GM12878 (cell line): ENCODE measurements at regions not wholly inside any gene's neighbourhood (a gene's known extent, or its start where the extent isn't known, plus 50 kb on each side); places are given as distances from the start of the nearest gene placed in this dataset.

Source experiments
- ATAC-seq: fragments of 200-7000 bp; cut with Tn5 transposase; 3 replicates; pipeline ENCODE4 v1.9.1; 2020; ENCODE audit warnings: mild to moderate bottlenecking, moderate library complexity
- BruUV-seq: library from RNA; stranded (reverse); fragments of 400-500 nt; replicated peaks from 2 replicates; lab custom pipeline; 2021; lab: Mats Ljungman, UMichigan
- CTCF ChIA-PET: fragments of 300-600 bp; sonication (Branson Sonifier 250); formaldehyde crosslinking; extraction: SDS; loops from one replicate; lab custom pipeline; 2021; ENCODE audit warnings: inconsistent platforms; lab: Yijun Ruan, JAX
- POLR2A ChIA-PET: fragments of 350-600 bp; formaldehyde crosslinking; extraction: SDS; loops from one replicate; lab custom pipeline; 2021; ENCODE audit warnings: inconsistent platforms; lab: Charles Lee
- RAD21 ChIA-PET: fragments of 300-600 bp; sonication (Branson Sonifier 250); formaldehyde crosslinking; loops from one replicate; lab custom pipeline; 2023; ENCODE audit warnings: antibody characterized with exemption; ENCODE audit not compliant: unreplicated experiment; lab: Charles Lee
- SMC1A ChIA-PET: fragments of 300-600 bp; sonication (Branson Sonifier 250); formaldehyde crosslinking; loops from one replicate; lab custom pipeline; 2023; ENCODE audit not compliant: unreplicated experiment, uncharacterized antibody; lab: Charles Lee
- DNase-seq: peaks from one replicate; pipeline ENCODE4 v3.0.0-alpha.2; 2011; ENCODE audit warnings: low read depth, low spot score
- FAIRE-seq: peaks from 3 replicates; lab custom pipeline; 2011; peaks lifted over from hg19 to GRCh38; lab: Jason Lieb, UNC
- H2AFZ ChIP-seq: 2 replicates; pipeline ENCODE4 v1.6.0; 2011; ENCODE audit warnings: low read depth, low read length, control low read depth; ENCODE audit not compliant: control insufficient read depth
- H3K27ac ChIP-seq: 2 replicates; pipeline ENCODE4 v1.5.1; 2011; ENCODE audit warnings: control low read depth; ENCODE audit not compliant: control insufficient read depth, insufficient read depth
- H3K27me3 ChIP-seq, 2 experiments: replicated peaks in 1 of 2; 2 replicates each; pipeline versions ENCODE4 v1.6.0 to v1.6.1; 2011; ENCODE audit warnings: low read length in 1 of 2; ENCODE audit not compliant: control insufficient read depth in 2 of 2, insufficient read depth in 2 of 2
- H3K36me3 ChIP-seq, 2 experiments: 2 replicates each; pipeline ENCODE4 v1.5.1; 2011; ENCODE audit warnings: low read length in 1 of 2; ENCODE audit not compliant: control insufficient read depth in 2 of 2, insufficient read depth in 2 of 2
- H3K4me1 ChIP-seq: 2 replicates; pipeline ENCODE4 v1.6.1; 2011; ENCODE audit warnings: mild to moderate bottlenecking, low read length, moderate library complexity, mixed read lengths; ENCODE audit not compliant: control insufficient read depth, insufficient read depth
- H3K4me2 ChIP-seq: 2 replicates; pipeline ENCODE4 v1.6.0; 2011; ENCODE audit warnings: control low read depth; ENCODE audit not compliant: control insufficient read depth, insufficient read depth
- H3K4me3 ChIP-seq: fragments of 200-600 bp; sonication (generic); 2 replicates; pipeline ENCODE4 v1.5.1; 2016
- H3K79me2 ChIP-seq: 2 replicates; pipeline ENCODE4 v1.6.0; 2011; ENCODE audit warnings: low read length; ENCODE audit not compliant: control insufficient read depth, insufficient read depth
- H3K9ac ChIP-seq: 2 replicates; pipeline ENCODE4 v1.8.0; 2011; ENCODE audit warnings: low read length, control low read depth, mixed read lengths; ENCODE audit not compliant: control insufficient read depth, insufficient read depth
- H3K9me3 ChIP-seq: replicated peaks from 3 replicates; pipeline ENCODE4 v1.5.1; 2011; ENCODE audit warnings: mild to moderate bottlenecking, low read length; ENCODE audit not compliant: control insufficient read depth, insufficient read depth
- H4K20me1 ChIP-seq: 2 replicates; pipeline ENCODE4 v1.6.0; 2011; ENCODE audit not compliant: control insufficient read depth, insufficient read depth
- BCL11A ChIP-seq: IDR thresholded peaks from 2 replicates; pipeline ENCODE4 v1.6.1; 2011; ENCODE audit warnings: low read depth, low read length
- BMI1 ChIP-seq: fragments of 450-650 bp; IDR thresholded peaks from 2 replicates; pipeline ENCODE4 v1.6.1; 2016; ENCODE audit warnings: mild to moderate bottlenecking, moderate library complexity, borderline replicate concordance
- EGR1 ChIP-seq, 2 experiments: IDR thresholded peaks; 1 replicate in 1 of 2; 2 replicates in 1 of 2; pipeline ENCODE4 v1.6.1; 2011 to 2012; ENCODE audit warnings: low read depth in 2 of 2, low read length in 2 of 2, borderline replicate concordance in 1 of 2, mild to moderate bottlenecking in 1 of 2, moderate library complexity in 1 of 2
- EZH2 ChIP-seq: IDR thresholded peaks from 2 replicates; pipeline ENCODE4 v1.6.1; 2012; ENCODE audit warnings: low read depth, mild to moderate bottlenecking, control low read depth, inconsistent platforms, low read length, borderline replicate concordance; ENCODE audit not compliant: control insufficient read depth
- FOS ChIP-seq: IDR thresholded peaks from 3 replicates; pipeline ENCODE4 v1.6.1; 2011; ENCODE audit warnings: borderline replicate concordance; ENCODE audit not compliant: insufficient read length; ENCODE audit errors: extremely low read depth
- FOXM1 ChIP-seq: IDR thresholded peaks from 2 replicates; pipeline ENCODE4 v1.6.1; 2012; ENCODE audit warnings: low read depth, mild to moderate bottlenecking, inconsistent platforms, low read length, moderate library complexity
- HCFC1 ChIP-seq: fragments of 150-350 bp; IDR thresholded peaks from 2 replicates; pipeline ENCODE4 v1.6.1; 2014; ENCODE audit warnings: low read length
- NFYA ChIP-seq: IDR thresholded peaks from 2 replicates; pipeline ENCODE4 v1.6.1; 2011; ENCODE audit warnings: low read depth, mild to moderate bottlenecking, low read length, improper control_type of control experiment, borderline replicate concordance
- POLR2AphosphoS5 ChIP-seq: IDR thresholded peaks from 2 replicates; pipeline ENCODE4 v1.6.1; 2011; ENCODE audit warnings: mild to moderate bottlenecking, low read length, inconsistent platforms
- SMARCA5 ChIP-seq: fragments of 450-650 bp; IDR thresholded peaks from 2 replicates; pipeline ENCODE4 v1.6.1; 2017; ENCODE audit warnings: mild to moderate bottlenecking
- SPI1 ChIP-seq: IDR thresholded peaks from 2 replicates; pipeline ENCODE4 v1.6.1; 2011; ENCODE audit warnings: low read depth, mild to moderate bottlenecking, low read length, moderate library complexity, borderline replicate concordance; ENCODE audit not compliant: insufficient read depth
- STAT1 ChIP-seq: fragments of 450-650 bp; conservative IDR thresholded peaks from 2 replicates; pipeline ENCODE4 v1.6.1; 2014; ENCODE audit warnings: antibody characterized with exemption, mild to moderate bottlenecking
- SUPT20H ChIP-seq: IDR thresholded peaks from 2 replicates; pipeline ENCODE4 v1.6.1; 2011; ENCODE audit warnings: low read depth, mild to moderate bottlenecking, low read length, moderate library complexity, borderline replicate concordance; ENCODE audit not compliant: control insufficient read depth
- YY1 ChIP-seq: IDR thresholded peaks from 2 replicates; pipeline ENCODE4 v1.6.1; 2011; ENCODE audit warnings: low read depth, mild to moderate bottlenecking, low read length
- ZNF207 ChIP-seq: fragments of 450-650 bp; IDR thresholded peaks from 2 replicates; pipeline ENCODE4 v1.6.1; 2014; ENCODE audit warnings: antibody characterized with exemption, mild to moderate bottlenecking, borderline replicate concordance
- WGBS: methylation state at CpG from one replicate; pipeline ENCODE4 v1.1.6; 2016; ENCODE audit warnings: low lambda C conversion rate; ENCODE audit not compliant: insufficient replicate concordance, insufficient coverage; ENCODE audit errors: missing lambda C conversion rate; 5-methylcytosine and 5-hydroxymethylcytosine counted together
- in situ Hi-C: fragments of 300-500 bp; cut with MboI; formaldehyde crosslinking; loops from 9 replicates; pipeline ENCODE4 v1.14.3; 2018; ENCODE audit warnings: mixed read lengths
- intact Hi-C: fragments of 100-400 bp; cut with micrococcal nuclease; formaldehyde crosslinking; loops from one replicate; pipeline ENCODE4 v1.14.2; 2022; ENCODE audit not compliant: unreplicated experiment
- TF ChIP-seq, protein P1 (sequence below): fragments of 450-650 bp; IDR thresholded peaks from 2 replicates; pipeline ENCODE4 v1.6.1; 2016; ENCODE audit warnings: mild to moderate bottlenecking
- TF ChIP-seq, protein P2 (sequence below): IDR thresholded peaks from 2 replicates; pipeline ENCODE4 v1.6.1; 2011; ENCODE audit warnings: low read depth, mild to moderate bottlenecking, low read length, moderate library complexity, borderline replicate concordance; ENCODE audit errors: extremely low read depth
- TF ChIP-seq, protein P3 (sequence below): IDR thresholded peaks from 2 replicates; pipeline ENCODE4 v1.6.1; 2011; ENCODE audit warnings: mild to moderate bottlenecking, low read depth, low read length, moderate library complexity; ENCODE audit not compliant: insufficient replicate concordance

GRCh38 chr10:113283189-113283588, 269.7 kb upstream of the HABP2 start:
- intact Hi-C loops, result no loop called here
- Histone ChIP-seq H3K4me3 (no peak overlapping the region), H3K4me1 (no peaks in the 10 kb centered on the region)

DNA sequence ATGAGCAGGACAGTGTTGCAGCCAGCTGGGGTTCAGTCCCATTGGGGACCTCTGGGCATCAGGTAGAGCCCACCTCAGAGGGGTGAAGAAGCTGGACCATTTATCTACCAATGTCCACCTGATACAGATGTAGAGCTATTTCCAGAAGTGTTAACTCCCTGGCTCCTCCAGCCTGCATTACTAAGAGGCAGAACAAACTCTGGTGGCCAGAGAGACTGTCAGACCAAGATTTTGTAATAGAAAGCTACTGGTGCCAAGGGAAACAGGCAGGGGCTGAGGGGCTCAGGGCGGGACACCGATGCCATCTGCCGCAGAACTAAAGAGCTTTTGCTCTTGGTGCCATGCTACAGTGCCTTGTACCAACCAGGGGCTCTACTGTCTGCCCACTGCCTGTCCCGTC, 268.2 kb upstream of the HABP2 start:
- intact Hi-C loops, result no loop called here
- Histone ChIP-seq H2AFZ (no peak overlapping the region), H3K79me2 (no peaks in the 10 kb centered on the region), H3K9ac (no peak overlapping the region), H3K4me2 (no peak overlapping the region), H3K4me3 (no peak overlapping the region), H3K27me3 (no peaks in the 10 kb centered on the region), H3K4me1 (no peaks in the 10 kb centered on the region), H3K9me3 (no peaks in the 10 kb centered on the region), H3K27ac (no peak overlapping the region), H4K20me1 (no peaks in the 10 kb centered on the region), H3K36me3 (no peaks in the 10 kb centered on the region)
- WGBS, result 33% methylated on average over 4 of the region's 4 CpGs
- ChIA-PET RAD21 (no interaction called here), POLR2A (no interaction called here), SMC1A (interaction anchor here (1.1 kb wide), 1 partner anchor 12 kb away, joined by 3 read pairs; no protein-coding TSS in a partner anchor), CTCF (no interaction called here)
- FAIRE-seq (no peak), ATAC-seq (no peak), DNase-seq (no peak)
- BruUV-seq, result no TSS peak
- in situ Hi-C loops, result no loop called here
- no peak for TF ChIP-seq NFYA
- TF ChIP-seq STAT1, result no peak
- no peak for TF ChIP-seq BMI1
- TF ChIP-seq POLR2AphosphoS5, result no peak
- TF ChIP-seq, protein P1, sequence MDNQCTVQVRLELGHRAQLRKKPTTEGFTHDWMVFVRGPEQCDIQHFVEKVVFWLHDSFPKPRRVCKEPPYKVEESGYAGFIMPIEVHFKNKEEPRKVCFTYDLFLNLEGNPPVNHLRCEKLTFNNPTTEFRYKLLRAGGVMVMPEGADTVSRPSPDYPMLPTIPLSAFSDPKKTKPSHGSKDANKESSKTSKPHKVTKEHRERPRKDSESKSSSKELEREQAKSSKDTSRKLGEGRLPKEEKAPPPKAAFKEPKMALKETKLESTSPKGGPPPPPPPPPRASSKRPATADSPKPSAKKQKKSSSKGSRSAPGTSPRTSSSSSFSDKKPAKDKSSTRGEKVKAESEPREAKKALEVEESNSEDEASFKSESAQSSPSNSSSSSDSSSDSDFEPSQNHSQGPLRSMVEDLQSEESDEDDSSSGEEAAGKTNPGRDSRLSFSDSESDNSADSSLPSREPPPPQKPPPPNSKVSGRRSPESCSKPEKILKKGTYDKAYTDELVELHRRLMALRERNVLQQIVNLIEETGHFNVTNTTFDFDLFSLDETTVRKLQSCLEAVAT, result no peak
- no peak for TF ChIP-seq EZH2
- TF ChIP-seq SUPT20H, result no peak
- no peak for TF ChIP-seq FOXM1
- TF ChIP-seq, protein P2, sequence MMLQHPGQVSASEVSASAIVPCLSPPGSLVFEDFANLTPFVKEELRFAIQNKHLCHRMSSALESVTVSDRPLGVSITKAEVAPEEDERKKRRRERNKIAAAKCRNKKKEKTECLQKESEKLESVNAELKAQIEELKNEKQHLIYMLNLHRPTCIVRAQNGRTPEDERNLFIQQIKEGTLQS, result no peak
- TF ChIP-seq, protein P3, sequence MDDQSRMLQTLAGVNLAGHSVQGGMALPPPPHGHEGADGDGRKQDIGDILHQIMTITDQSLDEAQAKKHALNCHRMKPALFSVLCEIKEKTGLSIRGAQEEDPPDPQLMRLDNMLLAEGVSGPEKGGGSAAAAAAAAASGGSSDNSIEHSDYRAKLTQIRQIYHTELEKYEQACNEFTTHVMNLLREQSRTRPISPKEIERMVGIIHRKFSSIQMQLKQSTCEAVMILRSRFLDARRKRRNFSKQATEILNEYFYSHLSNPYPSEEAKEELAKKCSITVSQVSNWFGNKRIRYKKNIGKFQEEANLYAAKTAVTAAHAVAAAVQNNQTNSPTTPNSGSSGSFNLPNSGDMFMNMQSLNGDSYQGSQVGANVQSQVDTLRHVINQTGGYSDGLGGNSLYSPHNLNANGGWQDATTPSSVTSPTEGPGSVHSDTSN, result no peak
- TF ChIP-seq HCFC1, result no peak

More at GRCh38 chr10:113283189-113283588, 269.7 kb upstream of the HABP2 start:
- DNase-seq, result no peak
- no TSS peak for BruUV-seq
- in situ Hi-C loops, result no loop called here
- no peak for FAIRE-seq
- no peaks in the 10 kb centered on the region for H3K9me3 ChIP-seq
- H2AFZ ChIP-seq, result no peak overlapping the region
- H3K27me3 ChIP-seq, result no peaks in the 10 kb centered on the region
- 52% methylated on average over 5 of the region's 5 CpGs for WGBS
- no peak for ATAC-seq
- no peaks in the 10 kb centered on the region for H4K20me1 ChIP-seq
- CTCF ChIA-PET, result no interaction called here
- no peak overlapping the region for H3K9ac ChIP-seq
- SMC1A ChIA-PET, result no interaction called here
- H3K27ac ChIP-seq, result no peak overlapping the region
- H3K36me3 ChIP-seq, result no peaks in the 10 kb centered on the region
- RAD21 ChIA-PET, result no interaction called here
- POLR2A ChIA-PET, result no interaction called here
- no peak overlapping the region for H3K4me2 ChIP-seq
- TF ChIP-seq YY1 (no peak), ZNF207 (no peak), EGR1 (IDR thresholded peaks at IDR 0.05; ENCODE audit: borderline replicate concordance in 1 of 2, low read depth in 2 of 2, low read length in 2 of 2) (no peak), SPI1 (no peak), SMARCA5 (no peak), FOS (no peak), BCL11A (no peak)
- no peaks in the 10 kb centered on the region for H3K79me2 ChIP-seq
